HG03521 (cell line): ENCODE measurements at regions not wholly inside any gene's neighbourhood (a gene's known extent, or its start where the extent isn't known, plus 50 kb on each side); places are given as distances from the start of the nearest gene placed in this dataset.

Experiments used
- ATAC-seq: cut with Tn5 transposase; IDR thresholded peaks from one replicate; pipeline ENCODE4 v1.9.1; 2021; ENCODE audit warnings: mild to moderate bottlenecking, moderate library complexity; ENCODE audit not compliant: unreplicated experiment

- ATAC-seq = no peak
These were observed 331.6 kb downstream of the DYSF start for GRCh38 chr2:71784734-71785511.

GRCh38 chr2:71783815-71784214 is 330.5 kb downstream of the DYSF start:
- no peak for ATAC-seq

GRCh38 chr2:71783215-71783614 is 329.9 kb downstream of the DYSF start:
- no peak for ATAC-seq

- ATAC-seq = no peak
These were observed 329.0 kb downstream of the DYSF start for GRCh38 chr2:71782323-71782722.

- no peak for ATAC-seq
These were observed 328.4 kb downstream of the DYSF start for GRCh38 chr2:71781695-71782228.

- ATAC-seq = no peak
These were observed 326.8 kb downstream of the DYSF start for GRCh38 chr2:71780162-71780561.

- ATAC-seq = no peak
These were observed 326.4 kb downstream of the DYSF start for GRCh38 chr2:71779774-71780105.

GRCh38 chr2:71778936-71779773 is 325.8 kb downstream of the DYSF start:
- ATAC-seq = no peak

GRCh38 chr2:71778514-71778913 is 325.2 kb downstream of the DYSF start:
- ATAC-seq = no peak

GRCh38 chr2:71777946-71778345 is 324.6 kb downstream of the DYSF start:
- no peak for ATAC-seq

GRCh38 chr2:71776227-71776626 is 322.9 kb downstream of the DYSF start:
- ATAC-seq = no peak

GRCh38 chr2:71773218-71773617 is 319.9 kb downstream of the DYSF start:
- no peak for ATAC-seq

GRCh38 chr2:71772510-71773172 is 319.3 kb downstream of the DYSF start:
- ATAC-seq = no peak

- ATAC-seq = no peak
These were observed 314.3 kb downstream of the DYSF start for GRCh38 chr2:71767663-71768062.

- no peak for ATAC-seq
These were observed 305.7 kb downstream of the DYSF start for GRCh38 chr2:71759060-71759459.

- no peak for ATAC-seq
These were observed 304.0 kb downstream of the DYSF start for GRCh38 chr2:71757351-71757750.

GRCh38 chr2:71756280-71756906 is 303.0 kb downstream of the DYSF start:
- ATAC-seq = no peak

- ATAC-seq = no peak
These were observed 298.2 kb downstream of the DYSF start for GRCh38 chr2:71751590-71751989.

GRCh38 chr2:71749671-71750101 is 296.3 kb downstream of the DYSF start:
- no peak for ATAC-seq

- no peak for ATAC-seq
These were observed 294.9 kb downstream of the DYSF start for GRCh38 chr2:71748227-71748626.

GRCh38 chr2:71747559-71747958 is 294.2 kb downstream of the DYSF start:
- ATAC-seq = no peak
